Panc1 (cell line): ENCODE measurements at regions not wholly inside any gene's neighbourhood (a gene's known extent, or its start where the extent isn't known, plus 50 kb on each side); places are given as distances from the start of the nearest gene placed in this dataset.
A peak's percentile ranks its signal among the peaks of the same experiment; 100 is the strongest.

Source experiments
- ATAC-seq: fragments of 200-7000 bp; cut with Tn5 transposase; 2 replicates; pipeline ENCODE4 v1.9.1; 2020; ENCODE audit warnings: mild to moderate bottlenecking, moderate library complexity
- BruUV-seq: library from RNA; stranded (reverse); fragments of 400-500 nt; replicated peaks from 2 replicates; lab custom pipeline; 2021; lab: Mats Ljungman, UMichigan
- CTCF ChIA-PET: fragments of 300-600 bp; sonication (Branson Sonifier 250); formaldehyde crosslinking; loops from one replicate; lab custom pipeline; 2022; ENCODE audit warnings: antibody characterized with exemption; lab: Charles Lee
- POLR2A ChIA-PET: fragments of 300-600 bp; sonication (Branson Sonifier 250); formaldehyde crosslinking; loops from one replicate; lab custom pipeline; 2022; ENCODE audit warnings: antibody characterized with exemption; lab: Charles Lee
- DNase-seq: peaks from one replicate; pipeline ENCODE4 v3.0.0-alpha.2; 2010; ENCODE audit warnings: low read depth, low spot score
- H3K27ac ChIP-seq: 2 replicates; pipeline ENCODE4 v1.5.1; 2011; ENCODE audit warnings: mild to moderate bottlenecking, low read length, inconsistent platforms
- H3K27me3 ChIP-seq: fragments of 200-500 bp; sonication (Bioruptor generic); 2 replicates; pipeline ENCODE4 v1.6.0; 2014; ENCODE audit warnings: low read length, inconsistent platforms; ENCODE audit not compliant: control insufficient read depth, insufficient read depth
- H3K36me3 ChIP-seq: fragments of 200-500 bp; sonication (Bioruptor generic); 2 replicates; pipeline ENCODE4 v1.5.1; 2014; ENCODE audit warnings: inconsistent platforms, mild to moderate bottlenecking, low read length, moderate library complexity; ENCODE audit not compliant: control insufficient read depth, insufficient read depth
- H3K4me1 ChIP-seq: 2 replicates; pipeline ENCODE4 v1.5.1; 2011; ENCODE audit warnings: inconsistent platforms, mild to moderate bottlenecking, low read length, moderate library complexity; ENCODE audit not compliant: control insufficient read depth, insufficient read depth
- H3K4me3 ChIP-seq, 2 experiments: 2 replicates each; pipeline ENCODE4 v1.5.1; 2011 to 2012; ENCODE audit warnings: low read depth in 2 of 2, low read length in 2 of 2, mild to moderate bottlenecking in 2 of 2, inconsistent platforms in 1 of 2, moderate library complexity in 1 of 2
- H3K9me3 ChIP-seq: fragments of 200-500 bp; sonication (Bioruptor generic); 2 replicates; pipeline ENCODE4 v1.5.1; 2014; ENCODE audit warnings: low read depth, mild to moderate bottlenecking, inconsistent platforms, low read length, moderate library complexity; ENCODE audit not compliant: control insufficient read depth, insufficient read depth
- POLR2AphosphoS5 ChIP-seq: IDR thresholded peaks from 2 replicates; pipeline ENCODE4 v1.6.1; 2012; ENCODE audit warnings: mild to moderate bottlenecking, low read depth, low read length, moderate library complexity
- REST ChIP-seq, 2 experiments: IDR thresholded peaks; 2 replicates each; pipeline ENCODE4 v1.6.1; 2011 to 2012; ENCODE audit warnings: low read depth in 2 of 2, control low read depth in 1 of 2, low read length in 1 of 2, mild to moderate bottlenecking in 1 of 2, moderate library complexity in 1 of 2; ENCODE audit not compliant: insufficient read depth in 1 of 2
- SIN3A ChIP-seq: IDR thresholded peaks from 2 replicates; pipeline ENCODE4 v1.6.1; 2012; ENCODE audit warnings: low read depth, mild to moderate bottlenecking, low read length, moderate library complexity, borderline replicate concordance; ENCODE audit not compliant: insufficient read depth
- TCF7L2 ChIP-seq: IDR thresholded peaks from 2 replicates; pipeline ENCODE4 v1.6.1; 2011; ENCODE audit warnings: mild to moderate bottlenecking, low read depth, low read length, inconsistent platforms
- in situ Hi-C: cut with HindIII; loops from 2 replicates; pipeline ENCODE4 v1.10.0; 2016; ENCODE audit warnings: low sequenced_read_pairs, low pct_unique_long_range_greater_than_20kb
- intact Hi-C: fragments of 100-400 bp; cut with micrococcal nuclease; formaldehyde crosslinking; loops from one replicate; pipeline ENCODE4 v1.10.0; 2022; ENCODE audit not compliant: unreplicated experiment

GRCh38 chr16:86682219-86682904, 104.0 kb downstream of the FOXL1 start:
- no peak for TF ChIP-seq POLR2AphosphoS5
- TF ChIP-seq TCF7L2 = no peak
- TF ChIP-seq REST (IDR thresholded peaks at IDR 0.05; ENCODE audit: insufficient read depth in 1 of 2, low read depth in 2 of 2, low read length in 1 of 2) = no peak
- no peak for DNase-seq
- H3K36me3 ChIP-seq = no peaks in the 10 kb centered on the region
- no TSS peak for BruUV-seq
- H3K4me1 ChIP-seq = no peaks in the 10 kb centered on the region
- intact Hi-C loops (no loop called here), in situ Hi-C loops (no loop called here)
- no peak; the same call in 1 of the 2 replicates for ATAC-seq
- no peaks in the 10 kb centered on the region for H3K9me3 ChIP-seq
- ChIA-PET CTCF (no interaction called here), POLR2A (no interaction called here)
- H3K4me3 ChIP-seq = no peak overlapping the region
- H3K27ac ChIP-seq = no peak overlapping the region
- H3K27me3 ChIP-seq = no peaks in the 10 kb centered on the region

GRCh38 chr16:86683441-86684194, 105.3 kb downstream of the FOXL1 start:
- ATAC-seq = 0 out of 2 replicates have a peak, but pooled peaks have one; percentile 38
- no peaks in the 10 kb centered on the region for H3K4me1 ChIP-seq
- no TSS peak for BruUV-seq
- no peaks in the 10 kb centered on the region for H3K27me3 ChIP-seq
- no peaks in the 10 kb centered on the region for H3K36me3 ChIP-seq
- CTCF ChIA-PET = no interaction called here
- DNase-seq = no peak
- no peak overlapping the region for H3K4me3 ChIP-seq
- H3K27ac ChIP-seq = no peak overlapping the region
- intact Hi-C loops = no loop called here
- POLR2A ChIA-PET = no interaction called here
- TF ChIP-seq TCF7L2 (no peak), REST (IDR thresholded peaks at IDR 0.05; ENCODE audit: insufficient read depth in 1 of 2, low read depth in 2 of 2, low read length in 1 of 2) (no peak), SIN3A (no peak)
- H3K9me3 ChIP-seq = no peaks in the 10 kb centered on the region
- in situ Hi-C loops = no loop called here
